Pancreas (tissue), 10 donors: ENCODE measurements at regions not wholly inside any gene's neighbourhood (a gene's known extent, or its start where the extent isn't known, plus 50 kb on each side); places are given as distances from the start of the nearest gene placed in this dataset.
A peak's percentile ranks its signal among the peaks of the same experiment; 100 is the strongest.

ENCODE experiments used
- ATAC-seq, 4 donors: fragments of 200-7000 bp; cut with Tn5 transposase; one replicate each; pipeline versions ENCODE4 v1.8.0 to v1.9.1; 2020; ENCODE audit warnings: mild to moderate bottlenecking in 4 of 4, moderate library complexity in 4 of 4
- DNase-seq, 6 donors: peaks; one replicate each; pipeline ENCODE4 v3.0.0-alpha.2; 2020
- FAIRE-seq: peaks from 2 replicates; lab custom pipeline; 2012; peaks lifted over from hg19 to GRCh38; lab: Jason Lieb, UNC
- H3K27ac ChIP-seq, 4 donors: fragments of 200-600 bp; sonication (generic); 1 replicate in 3 of 4; 2 replicates in 1 of 4; pipeline versions ENCODE4 v1.5.0 to v1.8.0; 2020
- H3K27me3 ChIP-seq, 4 donors: fragments of 200-600 bp; one replicate each; pipeline ENCODE4 v1.8.0; 2021
- H3K36me3 ChIP-seq, 3 donors: fragments of 200-600 bp; sonication (generic) in 1 of 3; one replicate each; pipeline versions ENCODE4 v1.5.0 to v1.8.0; 2020 to 2021
- H3K4me1 ChIP-seq, 3 donors: fragments of 200-600 bp; one replicate each; pipeline ENCODE4 v1.8.0; 2021
- H3K4me3 ChIP-seq, 4 donors: fragments of 200-600 bp; sonication (generic) in 2 of 4; one replicate each; pipeline versions ENCODE4 v1.5.0 to v1.8.0; 2020 to 2021
- H3K9me3 ChIP-seq, 4 donors: fragments of 200-600 bp; one replicate each; pipeline ENCODE4 v1.8.0; 2021
- WGBS, 2 donors: extraction: QIAGEN DNeasy Blood & Tissue Kit; methylation state at CpG; one replicate each; pipeline ENCODE4 v1.1.7; 2013; 5-methylcytosine and 5-hydroxymethylcytosine counted together
- intact Hi-C, 3 donors: fragments of 100-400 bp; cut with DNase I; formaldehyde crosslinking; loops; one replicate each; pipeline versions ENCODE4 v1.11.1 to v1.14.2; 2022
- TF ChIP-seq, protein P1 (sequence below), 4 donors: fragments of 200-600 bp; sonication (generic) in 3 of 4; IDR thresholded peaks; one replicate each; pipeline versions ENCODE4 v1.5.0 to v1.8.0; 2021; ENCODE audit warnings: antibody characterized with exemption in 4 of 4
- donor health status: healthy with polysubstance abuse.
- donor health status: DM: no; HTN: no; CAD: no; lungs with moderate emphysema.
- donor health status: DM: no; HTN: no; CAD: no.
- donor health status: control.
- donor health status: control.
- donor health status: Bipolar disorder and iron deficiency.
- donor health status: DM: yes; HTN: yes; CAD: no.
- donor health status: DM: no; HTN: no; CAD: no.
- donor health status: DM: no; HTN: no; CAD: no.
- donor health status: DM: yes; HTN: yes; CAD: no.

DNA sequence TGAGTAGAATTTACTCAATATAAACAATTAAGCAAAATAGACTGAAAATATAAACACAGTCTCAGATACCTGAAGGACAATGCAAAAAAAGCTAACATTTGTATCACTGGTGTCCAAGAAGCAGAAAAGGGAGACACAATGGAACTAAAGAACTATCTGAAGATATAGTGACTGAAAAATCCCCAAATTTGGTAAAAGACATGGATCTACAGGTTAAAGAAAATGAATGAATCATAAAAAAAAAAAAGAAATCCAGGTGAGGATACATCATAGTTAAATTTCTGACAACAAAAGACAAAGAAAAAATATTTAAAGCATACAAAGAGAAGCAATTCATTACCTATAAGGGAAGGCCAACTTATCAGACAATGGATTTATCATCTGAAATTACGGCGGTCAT, 114.7 kb upstream of the PPP1R3A start:
- Histone ChIP-seq H3K27me3 (no peaks in the 10 kb centered on the region), H3K36me3 (no peaks in the 10 kb centered on the region), H3K27ac (no peak overlapping the region), H3K4me3 (no peak overlapping the region), H3K9me3 (no peaks in the 10 kb centered on the region), H3K4me1 (no peaks in the 10 kb centered on the region)
- FAIRE-seq (no peak), ATAC-seq (no peak), DNase-seq (no peak)
- intact Hi-C loops = no loop called here
- TF ChIP-seq, protein P1, sequence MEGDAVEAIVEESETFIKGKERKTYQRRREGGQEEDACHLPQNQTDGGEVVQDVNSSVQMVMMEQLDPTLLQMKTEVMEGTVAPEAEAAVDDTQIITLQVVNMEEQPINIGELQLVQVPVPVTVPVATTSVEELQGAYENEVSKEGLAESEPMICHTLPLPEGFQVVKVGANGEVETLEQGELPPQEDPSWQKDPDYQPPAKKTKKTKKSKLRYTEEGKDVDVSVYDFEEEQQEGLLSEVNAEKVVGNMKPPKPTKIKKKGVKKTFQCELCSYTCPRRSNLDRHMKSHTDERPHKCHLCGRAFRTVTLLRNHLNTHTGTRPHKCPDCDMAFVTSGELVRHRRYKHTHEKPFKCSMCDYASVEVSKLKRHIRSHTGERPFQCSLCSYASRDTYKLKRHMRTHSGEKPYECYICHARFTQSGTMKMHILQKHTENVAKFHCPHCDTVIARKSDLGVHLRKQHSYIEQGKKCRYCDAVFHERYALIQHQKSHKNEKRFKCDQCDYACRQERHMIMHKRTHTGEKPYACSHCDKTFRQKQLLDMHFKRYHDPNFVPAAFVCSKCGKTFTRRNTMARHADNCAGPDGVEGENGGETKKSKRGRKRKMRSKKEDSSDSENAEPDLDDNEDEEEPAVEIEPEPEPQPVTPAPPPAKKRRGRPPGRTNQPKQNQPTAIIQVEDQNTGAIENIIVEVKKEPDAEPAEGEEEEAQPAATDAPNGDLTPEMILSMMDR (IDR thresholded peaks at IDR 0.05) = no peak
- WGBS, 2 donors = 93 to 95% methylated on average over 2 of the region's 2 CpGs

DNA sequence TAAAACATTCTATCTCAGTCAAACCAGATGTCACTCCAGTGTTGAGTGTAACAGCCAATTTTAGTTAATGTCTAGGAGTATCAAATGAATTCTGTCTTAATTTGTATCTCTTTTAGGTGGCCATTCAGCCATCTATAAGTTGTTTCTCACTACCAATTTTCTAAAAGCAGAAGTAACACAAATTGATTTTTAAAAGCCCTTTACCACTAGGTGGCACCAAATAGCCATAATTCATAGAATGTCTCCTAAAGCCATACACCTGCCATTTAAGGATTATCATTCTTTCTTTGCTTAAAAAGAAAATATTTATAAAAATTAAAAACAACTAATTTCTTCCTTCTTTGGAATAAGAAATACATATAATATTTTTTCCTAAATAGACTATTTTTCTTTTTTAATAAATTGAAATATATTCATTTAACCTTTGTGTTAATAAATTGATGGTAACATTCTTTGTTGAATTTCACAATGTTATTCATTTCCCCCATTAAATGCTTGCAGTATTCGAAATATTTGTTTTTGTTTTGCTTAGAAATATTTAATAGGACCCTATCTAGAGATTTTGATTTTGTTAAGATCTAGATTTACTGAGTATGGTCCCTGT, 107.8 kb upstream of the PPP1R3A start:
- Histone ChIP-seq H3K36me3 (no peaks in the 10 kb centered on the region), H3K4me1 (no peaks in the 10 kb centered on the region), H3K9me3 (no peaks in the 10 kb centered on the region), H3K27ac (no peak overlapping the region), H3K27me3 (no peaks in the 10 kb centered on the region), H3K4me3 (no peak overlapping the region)
- DNase-seq (no peak), FAIRE-seq (peak; percentile 92), ATAC-seq (peak; percentile 56 to 74 (median 68))
- 0 to 1% methylated on average over 1 of the region's 1 CpG for WGBS, 2 donors
- intact Hi-C loops = no loop called here
- TF ChIP-seq, protein P1 (IDR thresholded peaks at IDR 0.05) = peak; percentile 17 to 54 (median 42)

DNA sequence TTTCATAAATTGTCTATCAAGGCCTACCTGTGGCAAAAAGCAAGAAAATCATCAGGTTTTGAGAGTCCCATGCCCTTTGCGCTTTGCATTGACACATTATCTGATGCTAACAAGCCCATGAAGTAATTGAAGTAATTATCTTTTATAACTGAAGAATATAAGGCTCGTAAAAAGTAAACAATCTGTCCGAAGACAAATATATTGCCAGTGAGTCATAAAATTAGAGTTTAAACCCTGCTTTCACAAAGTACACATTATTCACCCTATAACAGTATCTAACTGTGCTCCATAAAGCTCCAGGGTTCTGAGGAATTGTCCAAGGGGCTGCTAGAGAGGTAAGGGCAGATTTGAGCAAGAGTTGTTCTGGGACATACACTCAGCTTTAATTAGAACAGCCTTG, 102.3 kb upstream of the PPP1R3A start:
- WGBS, 2 donors = 54 to 63% methylated on average over 3 of the region's 3 CpGs
- no peak overlapping the region for H3K27ac ChIP-seq
- DNase-seq (no peak), ATAC-seq (no peak), FAIRE-seq (no peak)
- intact Hi-C loops = no loop called here
- no peaks in the 10 kb centered on the region for H3K4me1 ChIP-seq
- no peaks in the 10 kb centered on the region for H3K27me3 ChIP-seq
- TF ChIP-seq, protein P1 (IDR thresholded peaks at IDR 0.05) = no peak
- no peak overlapping the region for H3K4me3 ChIP-seq
- no peaks in the 10 kb centered on the region for H3K9me3 ChIP-seq
- no peaks in the 10 kb centered on the region for H3K36me3 ChIP-seq

DNA sequence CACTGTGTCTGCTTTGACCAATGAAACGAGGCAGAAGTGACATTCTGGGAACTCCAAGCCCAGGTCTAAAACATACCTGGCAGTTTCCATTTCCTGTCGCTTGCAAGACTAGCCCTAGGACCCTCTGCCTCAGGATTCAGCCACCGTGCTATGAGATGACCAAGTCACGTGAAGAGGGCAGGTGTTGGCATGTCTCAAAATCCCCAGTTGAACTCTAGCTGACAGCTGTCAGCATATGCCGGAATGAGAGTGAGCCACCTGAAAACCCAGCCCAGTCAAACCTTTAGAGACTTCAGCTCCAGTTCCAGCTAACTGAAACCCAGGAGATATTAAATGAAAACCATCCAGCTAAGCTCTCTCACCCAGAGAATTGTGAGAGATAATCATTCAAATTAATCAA, 89.9 kb upstream of the PPP1R3A start:
- Histone ChIP-seq H3K36me3 (no peaks in the 10 kb centered on the region), H3K4me3 (no peak overlapping the region), H3K27ac (no peak overlapping the region), H3K9me3 (no peaks in the 10 kb centered on the region), H3K4me1 (no peaks in the 10 kb centered on the region), H3K27me3 (no peaks in the 10 kb centered on the region)
- 57 to 62% methylated on average over 5 of the region's 5 CpGs for WGBS, 2 donors
- DNase-seq = no peak
- TF ChIP-seq, protein P1 (IDR thresholded peaks at IDR 0.05) = no peak
- intact Hi-C loops = no loop called here
- FAIRE-seq = no peak
- no peak for ATAC-seq

DNA sequence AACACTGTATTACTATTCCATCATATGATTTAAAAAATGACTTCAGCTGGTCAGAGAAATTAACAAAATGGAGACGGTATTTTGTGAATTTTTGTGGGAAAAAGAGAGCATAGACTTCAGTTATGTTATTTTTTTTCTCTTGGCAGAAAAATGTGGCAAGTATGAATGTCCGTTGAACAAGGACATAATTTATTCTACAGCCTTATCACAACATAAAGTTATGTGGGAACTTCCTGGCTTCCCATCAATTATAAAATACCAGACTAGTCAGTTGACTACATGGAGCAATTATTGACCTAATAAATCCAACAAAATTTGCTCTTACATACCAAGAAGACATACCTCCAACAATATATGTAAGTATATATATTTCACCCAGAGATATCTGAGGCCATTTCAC, 88.6 kb upstream of the PPP1R3A start:
- WGBS, 2 donors = 18 to 35% methylated on average over 2 of the region's 2 CpGs
- no peaks in the 10 kb centered on the region for H3K9me3 ChIP-seq
- no peak for FAIRE-seq
- no peaks in the 10 kb centered on the region for H3K27me3 ChIP-seq
- H3K4me1 ChIP-seq = no peaks in the 10 kb centered on the region
- ATAC-seq = no peak
- H3K36me3 ChIP-seq = no peaks in the 10 kb centered on the region
- H3K27ac ChIP-seq = no peak overlapping the region
- TF ChIP-seq, protein P1 (IDR thresholded peaks at IDR 0.05) = no peak
- no peak overlapping the region for H3K4me3 ChIP-seq
- no peak for DNase-seq
- intact Hi-C loops = no loop called here
